Kidney epithelial cell (primary cell): ENCODE measurements at regions not wholly inside any gene's neighbourhood (a gene's known extent, or its start where the extent isn't known, plus 50 kb on each side); places are given as distances from the start of the nearest gene placed in this dataset.

ENCODE experiments used
- DNase-seq: peaks from one replicate; pipeline ENCODE4 v3.0.0-alpha.2; 2010; ENCODE audit warnings: low read depth
- H3K27me3 ChIP-seq: 2 replicates; pipeline ENCODE4 v1.6.0; 2011; ENCODE audit warnings: low read length; ENCODE audit not compliant: control insufficient read depth, insufficient read depth
- H3K36me3 ChIP-seq: 2 replicates; pipeline ENCODE4 v1.5.1; 2011; ENCODE audit warnings: low read length; ENCODE audit not compliant: control insufficient read depth, insufficient read depth
- H3K4me3 ChIP-seq: 2 replicates; pipeline ENCODE4 v1.5.1; 2011; ENCODE audit warnings: low read depth, mild to moderate bottlenecking, control low read depth, low read length
- TF ChIP-seq, protein P1 (sequence below): IDR thresholded peaks from 2 replicates; pipeline ENCODE4 v1.5.1; 2011; ENCODE audit warnings: mild to moderate bottlenecking, moderate library complexity, low read length, control low read depth, inconsistent platforms; ENCODE audit not compliant: insufficient read depth, poor library complexity, severe bottlenecking

GRCh38 chr17:79533116-79533515 lies 77.7 kb downstream of the RBFOX3 start:
- Histone ChIP-seq H3K36me3 (no peaks in the 10 kb centered on the region), H3K27me3 (peaks cover 9% of the 10 kb centered on the region), H3K4me3 (no peak overlapping the region)
- TF ChIP-seq, protein P1, sequence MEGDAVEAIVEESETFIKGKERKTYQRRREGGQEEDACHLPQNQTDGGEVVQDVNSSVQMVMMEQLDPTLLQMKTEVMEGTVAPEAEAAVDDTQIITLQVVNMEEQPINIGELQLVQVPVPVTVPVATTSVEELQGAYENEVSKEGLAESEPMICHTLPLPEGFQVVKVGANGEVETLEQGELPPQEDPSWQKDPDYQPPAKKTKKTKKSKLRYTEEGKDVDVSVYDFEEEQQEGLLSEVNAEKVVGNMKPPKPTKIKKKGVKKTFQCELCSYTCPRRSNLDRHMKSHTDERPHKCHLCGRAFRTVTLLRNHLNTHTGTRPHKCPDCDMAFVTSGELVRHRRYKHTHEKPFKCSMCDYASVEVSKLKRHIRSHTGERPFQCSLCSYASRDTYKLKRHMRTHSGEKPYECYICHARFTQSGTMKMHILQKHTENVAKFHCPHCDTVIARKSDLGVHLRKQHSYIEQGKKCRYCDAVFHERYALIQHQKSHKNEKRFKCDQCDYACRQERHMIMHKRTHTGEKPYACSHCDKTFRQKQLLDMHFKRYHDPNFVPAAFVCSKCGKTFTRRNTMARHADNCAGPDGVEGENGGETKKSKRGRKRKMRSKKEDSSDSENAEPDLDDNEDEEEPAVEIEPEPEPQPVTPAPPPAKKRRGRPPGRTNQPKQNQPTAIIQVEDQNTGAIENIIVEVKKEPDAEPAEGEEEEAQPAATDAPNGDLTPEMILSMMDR: no peak
- DNase-seq: no peak

DNA sequence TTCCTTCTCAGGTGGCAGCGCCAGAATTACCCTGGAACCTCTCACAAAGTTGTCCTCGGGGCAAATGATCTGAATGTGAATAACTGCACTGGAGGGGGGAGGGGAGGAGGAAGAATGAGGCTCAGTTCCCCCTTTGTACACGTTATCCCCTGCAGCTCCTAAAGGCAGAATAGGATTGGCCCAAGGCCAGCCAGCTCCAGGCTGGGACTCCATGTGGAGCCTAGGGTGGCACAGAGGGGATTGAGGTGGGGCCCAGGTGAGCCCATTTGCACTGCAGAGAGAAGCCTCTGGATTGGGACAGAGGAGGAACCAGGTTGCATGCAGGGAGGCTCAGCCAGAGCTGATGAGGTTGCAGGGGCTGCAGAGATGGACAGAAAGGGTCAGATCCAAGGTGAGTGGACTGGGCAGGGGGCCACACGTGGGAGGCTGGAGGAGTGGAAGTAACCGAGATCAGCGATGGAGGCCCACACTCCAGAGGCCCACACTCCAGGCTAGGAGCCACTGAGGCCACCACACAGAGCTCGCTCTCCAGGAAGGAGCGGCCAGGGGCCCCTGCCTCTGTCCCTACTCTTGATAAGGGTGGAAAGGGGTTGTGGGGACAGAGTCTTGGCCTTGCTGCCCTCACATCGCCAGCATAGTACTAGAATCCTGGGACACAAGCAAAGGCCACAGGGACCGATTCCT lies 78.6 kb downstream of the RBFOX3 start:
- Histone ChIP-seq H3K4me3 (no peak overlapping the region), H3K36me3 (no peaks in the 10 kb centered on the region), H3K27me3 (peaks cover 9% of the 10 kb centered on the region)
- TF ChIP-seq, protein P1: no peak
- no peak for DNase-seq

DNA sequence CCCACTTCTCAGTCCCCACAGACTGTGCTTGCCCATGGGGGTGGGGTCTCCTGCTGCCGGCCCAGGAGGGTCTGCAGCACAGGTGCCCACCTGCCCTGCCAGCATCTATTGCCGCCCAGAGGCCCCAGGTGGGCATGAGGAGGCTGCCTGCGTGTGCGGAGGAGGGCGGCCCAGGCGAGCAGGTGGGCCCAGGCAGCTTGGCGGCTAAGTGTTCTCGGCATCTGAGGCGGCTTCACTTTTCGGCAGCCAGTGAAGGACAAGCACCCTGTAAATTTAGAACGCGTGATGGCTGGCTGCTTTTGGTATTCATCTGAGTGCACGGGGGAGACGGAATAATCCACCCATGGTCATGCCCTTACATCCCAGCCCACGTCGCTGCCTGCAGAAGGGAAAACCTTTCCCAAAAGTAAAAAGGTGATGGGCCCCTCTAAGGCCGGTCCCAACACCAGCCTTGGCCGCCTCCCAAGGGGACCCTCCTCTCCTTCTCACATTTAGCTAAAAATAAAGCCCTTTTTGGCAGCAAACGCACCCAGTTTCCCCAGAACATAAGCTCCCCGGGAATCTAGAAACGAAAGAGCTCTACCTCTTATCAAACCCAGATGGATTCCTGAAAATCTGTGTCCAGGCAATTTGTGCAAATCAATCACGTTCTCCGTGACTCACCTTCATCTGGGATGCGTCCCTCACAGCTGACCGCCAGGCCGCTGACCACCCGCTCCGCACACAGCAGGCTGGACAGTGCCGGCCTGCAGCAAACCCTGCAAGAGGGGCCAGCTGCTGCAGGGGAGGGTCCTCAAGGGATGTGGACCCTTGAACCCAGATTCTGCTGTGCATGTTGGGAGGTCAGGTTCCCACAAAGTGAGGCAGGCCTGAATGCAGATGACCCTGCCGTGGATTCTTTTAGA lies 79.4 kb downstream of the RBFOX3 start:
- H3K27me3 ChIP-seq: peaks cover 9% of the 10 kb centered on the region
- no peaks in the 10 kb centered on the region for H3K36me3 ChIP-seq
- DNase-seq: no peak
- TF ChIP-seq, protein P1: no peak
- H3K4me3 ChIP-seq: no peak overlapping the region

- DNase-seq: no peak
- no peak overlapping the region for H3K4me3 ChIP-seq
- H3K36me3 ChIP-seq: no peaks in the 10 kb centered on the region
- peaks cover 9% of the 10 kb centered on the region for H3K27me3 ChIP-seq
- TF ChIP-seq, protein P1: no peak
Observed at GRCh38 chr17:79530361-79531105, 80.3 kb downstream of the RBFOX3 start.

GRCh38 chr17:79529661-79530081 lies 81.2 kb downstream of the RBFOX3 start:
- no peaks in the 10 kb centered on the region for H3K36me3 ChIP-seq
- peaks cover 9% of the 10 kb centered on the region for H3K27me3 ChIP-seq
- TF ChIP-seq, protein P1: no peak
- DNase-seq: no peak
- no peak overlapping the region for H3K4me3 ChIP-seq
